DMS53 (cell line): ENCODE measurements at regions not wholly inside any gene's neighbourhood (a gene's known extent, or its start where the extent isn't known, plus 50 kb on each side); places are given as distances from the start of the nearest gene placed in this dataset.
A peak's percentile ranks its signal among the peaks of the same experiment; 100 is the strongest.
"Not testable (repeated sequence)": the region's sequence is repeated elsewhere in the genome, so short reads cannot be mapped to it uniquely, and the experiment has no call there.

Experiments
- DNase-seq: peaks from one replicate; lab custom pipeline; 2025; lab: John Stamatoyannopoulos, UW

DNA sequence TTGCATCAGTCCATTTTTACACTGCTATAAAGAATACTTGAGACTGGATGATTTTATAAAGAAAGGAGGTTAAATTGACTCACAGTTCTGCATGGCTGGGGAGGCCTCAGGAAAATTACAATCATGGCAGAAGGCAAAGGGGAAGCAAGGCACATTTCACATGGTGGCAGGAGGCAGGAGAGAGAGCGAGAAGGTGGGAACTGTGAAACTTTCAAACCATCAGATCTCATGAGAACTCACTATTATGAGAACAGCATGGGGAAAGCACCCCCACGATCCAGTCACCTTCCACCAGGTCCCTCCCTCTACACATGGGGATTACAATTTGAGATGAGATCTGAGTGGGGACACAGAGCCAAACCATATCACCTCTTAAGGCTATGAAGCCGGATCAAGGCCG lies 441.0 kb upstream of the CBLB start:
- not testable (repeated sequence) for DNase-seq

DNA sequence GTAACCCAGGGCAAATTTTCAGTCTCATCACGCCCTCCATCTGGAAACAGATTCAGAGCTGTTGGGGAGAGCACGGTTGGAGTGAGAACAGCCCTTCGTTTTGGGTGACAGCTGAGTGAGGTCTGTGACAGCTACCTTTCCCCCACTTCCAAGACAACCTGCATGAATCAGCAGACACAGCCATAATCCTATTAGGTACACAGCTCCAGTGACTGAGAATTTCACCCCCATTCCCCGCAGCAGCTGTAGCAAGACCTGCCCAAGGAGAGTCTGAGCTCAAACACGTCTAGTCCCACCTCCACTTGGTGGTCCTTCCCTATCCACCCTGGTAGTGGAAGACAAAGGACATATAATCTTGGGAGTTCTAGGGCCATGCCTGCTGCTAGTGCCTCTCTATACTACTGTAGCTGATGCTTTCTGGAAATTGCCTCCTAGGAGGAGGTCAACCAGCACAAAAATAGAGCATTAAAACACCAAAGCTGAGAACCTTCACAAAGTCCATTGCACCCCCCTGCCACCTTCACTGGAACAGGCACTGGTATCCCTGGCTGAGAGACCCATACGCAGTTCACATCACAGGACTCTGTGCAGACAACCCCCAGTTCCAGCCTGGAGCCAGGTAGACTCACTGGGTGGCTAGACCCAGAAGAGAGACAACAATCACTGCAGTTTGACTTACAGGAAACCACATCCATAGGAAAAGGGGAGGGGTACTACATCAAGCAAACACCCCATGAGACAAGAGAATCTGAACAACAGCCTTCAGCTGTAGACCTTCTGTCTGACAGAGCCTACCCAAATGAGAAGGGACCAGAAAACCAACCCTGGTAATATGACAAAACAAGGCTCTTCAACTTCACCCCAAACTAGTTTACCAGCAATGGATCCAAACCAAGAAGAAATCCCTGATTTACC lies 448.6 kb upstream of the CBLB start:
- DNase-seq = no peak

DNA sequence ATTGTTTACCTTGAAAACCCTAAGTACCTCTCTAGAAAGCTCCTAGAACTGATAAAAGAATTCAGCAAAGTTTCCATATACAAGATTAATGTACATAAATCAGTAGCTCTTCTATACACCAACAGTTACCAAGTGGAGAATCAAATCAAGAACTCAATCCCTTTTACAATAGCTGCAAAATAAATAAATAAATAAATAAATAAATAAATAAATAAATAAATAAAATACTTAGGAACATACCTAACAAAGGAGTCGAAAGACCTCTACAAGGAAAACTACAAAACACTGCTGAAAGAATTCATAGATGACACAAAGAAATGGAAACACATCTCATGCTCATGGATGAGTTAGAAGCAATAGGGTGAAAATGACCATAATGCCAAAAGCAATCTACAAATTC lies 452.6 kb upstream of the CBLB start:
- DNase-seq = not testable (repeated sequence)

DNA sequence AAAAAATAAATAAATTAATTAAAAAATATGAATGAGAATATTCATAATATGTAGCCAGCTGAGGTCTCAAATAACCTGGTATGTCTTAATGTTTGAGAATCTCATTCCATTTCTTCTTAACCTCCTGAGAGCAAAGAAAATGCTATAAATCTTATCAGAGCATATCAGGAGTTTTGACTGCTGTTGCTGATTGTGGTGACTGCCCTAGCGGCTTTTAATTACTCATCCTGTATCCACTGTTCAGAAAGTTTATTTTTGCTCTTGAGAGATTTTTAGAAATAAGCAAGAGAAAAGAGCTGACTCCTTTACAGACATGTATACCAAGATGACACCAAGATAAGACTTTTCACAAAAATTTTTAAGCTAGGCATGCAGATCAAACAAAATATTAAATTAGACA lies 454.8 kb upstream of the CBLB start:
- no peak for DNase-seq

DNA sequence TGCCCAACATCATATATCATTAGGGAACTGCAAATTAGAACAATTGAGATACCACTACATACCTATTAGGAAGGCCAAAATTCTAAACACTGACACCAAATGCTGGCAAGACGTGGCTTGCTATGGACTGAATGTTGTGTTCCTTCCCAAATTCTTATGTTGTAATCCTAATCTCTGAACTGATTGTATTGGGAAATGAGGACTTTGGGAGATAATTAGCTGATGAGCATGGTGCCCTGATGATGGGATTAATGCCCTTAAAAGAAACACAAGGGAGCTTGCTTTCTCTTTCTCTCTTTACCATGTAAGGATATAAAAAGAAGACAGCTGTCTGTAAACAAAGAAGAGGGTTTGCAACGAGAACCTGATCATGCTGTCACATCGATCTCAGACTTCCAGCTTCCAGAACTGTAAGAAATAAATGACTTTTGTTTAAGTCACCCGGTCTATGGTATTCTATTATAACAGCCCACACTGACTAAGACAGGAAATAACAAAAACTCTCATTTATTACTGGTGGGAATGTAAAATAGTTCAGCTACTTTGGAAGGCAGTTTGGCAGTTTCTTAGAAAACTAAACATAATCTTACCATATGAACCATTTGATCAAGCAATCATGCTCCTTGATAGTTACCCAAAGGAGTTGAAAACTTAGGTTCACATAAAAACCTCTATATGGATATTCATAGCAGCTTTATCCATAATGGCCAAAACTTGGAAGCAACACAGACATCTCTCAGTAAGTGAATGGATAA lies 458.3 kb upstream of the CBLB start:
- DNase-seq = no peak

DNA sequence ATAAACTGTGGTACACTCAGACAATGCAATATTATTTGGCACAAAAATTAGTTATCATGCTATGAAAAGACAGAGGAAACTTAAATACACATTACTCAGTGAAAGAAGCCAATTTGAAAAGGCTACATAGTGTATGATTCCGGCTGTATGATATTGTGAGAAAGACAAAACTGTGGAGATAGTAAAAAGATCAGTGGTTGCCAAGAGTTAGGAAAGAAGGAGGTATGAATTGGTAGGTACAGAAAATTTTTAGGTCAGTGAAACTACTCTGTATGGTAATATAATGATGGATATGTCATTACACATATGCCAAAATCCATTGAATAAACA lies 458.8 kb upstream of the CBLB start:
- no peak for DNase-seq

DNA sequence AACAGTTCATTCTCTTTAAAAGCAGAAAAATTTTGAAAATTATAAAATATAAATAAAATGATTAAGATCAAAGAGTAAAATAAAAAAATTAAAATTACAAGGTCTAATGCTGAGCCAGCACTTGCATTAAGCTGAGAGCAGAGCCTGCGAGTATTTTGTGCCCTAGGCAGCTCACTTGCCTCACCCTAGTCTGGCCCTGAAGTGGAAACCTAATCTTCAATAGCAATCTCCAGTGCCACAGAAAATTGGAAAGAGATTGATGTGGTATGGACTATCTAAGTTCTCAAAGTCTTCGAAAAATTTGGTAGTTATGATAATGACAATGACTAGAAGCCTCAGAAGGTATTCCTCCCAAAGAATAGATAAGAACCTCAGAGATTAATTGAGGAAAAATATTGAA lies 459.4 kb upstream of the CBLB start:
- DNase-seq = no peak

DNA sequence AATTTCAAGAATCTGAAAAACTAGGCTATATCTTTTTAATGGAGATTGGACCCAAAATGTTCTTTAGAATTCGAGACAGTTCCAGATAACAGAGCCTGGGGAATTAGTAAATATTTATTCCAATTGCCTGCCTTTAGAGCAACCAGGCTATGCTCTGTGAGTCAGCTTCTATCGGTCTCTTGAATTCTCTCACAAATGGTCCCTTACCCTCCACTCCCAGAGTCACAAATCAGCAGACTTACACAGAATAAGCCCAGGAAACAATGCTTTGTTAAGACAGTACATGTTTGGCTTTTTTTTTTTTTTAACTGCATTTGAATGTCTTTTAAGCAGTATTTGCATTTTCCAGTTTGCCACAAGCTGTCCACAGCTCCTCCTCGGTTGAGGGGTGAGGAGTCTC lies 460.7 kb upstream of the CBLB start:
- no peak for DNase-seq

DNA sequence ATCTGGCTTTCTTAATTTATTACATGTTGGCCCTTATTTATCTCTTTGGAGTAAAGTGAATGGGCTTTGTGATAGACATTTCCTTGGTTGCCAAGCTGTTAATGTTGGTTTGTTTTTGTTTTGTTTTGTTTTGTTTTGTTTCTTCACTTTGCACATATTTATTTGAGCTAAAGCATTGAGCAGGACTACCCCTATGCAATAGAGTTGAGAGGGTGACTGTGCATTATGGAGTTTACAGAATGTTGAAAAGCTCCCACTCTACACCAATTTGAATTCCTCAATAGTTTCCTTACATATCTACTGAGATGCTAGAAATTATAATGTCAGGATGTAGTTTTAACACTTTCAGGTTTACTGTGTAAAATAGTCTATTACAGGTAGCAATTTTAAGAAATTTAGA lies 462.8 kb upstream of the CBLB start:
- DNase-seq = no peak

DNA sequence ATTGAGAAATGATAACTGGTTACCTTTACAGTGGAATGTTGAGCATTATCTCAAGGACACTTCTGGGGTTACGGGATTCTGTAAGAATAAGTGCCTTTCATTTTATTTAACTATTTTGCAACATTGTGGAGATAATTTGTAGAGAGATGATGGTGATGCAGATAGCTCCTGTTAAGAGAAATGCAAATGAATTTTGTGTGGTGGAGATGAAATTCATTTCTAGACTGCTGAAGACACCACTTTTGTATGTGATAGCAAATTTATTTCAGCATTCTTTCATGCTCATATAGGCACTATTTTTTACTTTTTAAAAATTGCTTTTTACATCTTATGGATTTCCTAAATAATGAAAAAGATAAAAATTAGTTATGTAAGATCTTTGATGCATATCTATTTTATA lies 463.3 kb upstream of the CBLB start:
- DNase-seq = no peak

DNA sequence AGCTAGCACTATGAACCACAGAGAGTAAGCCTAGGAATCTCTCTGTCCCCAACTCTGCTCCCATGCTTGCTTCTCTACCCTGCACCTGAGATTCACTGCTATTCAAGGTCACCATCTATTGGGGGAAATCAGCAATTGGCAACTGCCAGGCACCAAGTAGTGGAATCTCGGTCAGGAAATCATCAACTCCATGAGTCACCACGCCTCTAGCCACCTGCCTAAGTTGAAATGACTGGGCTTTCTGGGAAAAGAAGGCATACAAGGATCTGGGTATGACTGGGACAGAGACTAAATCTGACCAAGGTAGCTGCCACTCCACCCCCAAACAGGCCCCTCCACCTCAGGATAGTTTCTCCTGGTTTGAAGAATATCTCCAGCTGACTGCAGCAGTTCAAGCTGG lies 464.1 kb upstream of the CBLB start:
- DNase-seq = peak; percentile 41

DNA sequence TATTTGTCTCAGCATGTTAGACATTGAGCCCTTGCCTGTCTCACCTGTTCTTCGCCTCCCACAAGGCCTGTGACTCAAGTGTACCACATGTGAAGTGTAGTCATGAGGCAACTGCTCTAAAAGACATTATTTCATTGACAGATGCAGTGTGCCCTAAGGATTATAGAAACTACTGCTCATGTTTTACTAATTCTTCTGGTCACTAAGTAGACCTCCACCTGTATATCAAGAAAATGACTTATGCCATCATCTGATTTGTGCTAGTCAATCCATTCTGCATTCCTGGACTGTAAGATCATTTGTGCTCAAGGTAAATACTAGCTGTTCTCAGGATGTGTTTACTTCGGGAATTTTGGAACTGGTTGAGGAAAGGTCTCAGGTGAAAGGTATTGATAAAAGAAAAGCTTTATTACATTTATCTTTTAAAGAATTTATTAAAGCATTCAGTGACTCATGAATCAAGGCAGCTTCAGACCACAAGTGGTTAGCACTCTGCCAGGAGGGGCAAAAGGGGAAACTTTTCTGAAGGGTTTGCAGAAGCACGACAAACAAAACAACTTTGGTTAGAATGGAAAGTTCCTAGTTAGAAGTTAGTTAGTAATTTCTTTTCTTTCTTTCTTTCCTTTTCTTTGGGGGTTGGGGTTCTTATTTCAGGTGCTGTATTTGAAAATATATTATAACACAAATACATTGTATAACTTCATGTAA lies 465.3 kb upstream of the CBLB start:
- DNase-seq = no peak

DNA sequence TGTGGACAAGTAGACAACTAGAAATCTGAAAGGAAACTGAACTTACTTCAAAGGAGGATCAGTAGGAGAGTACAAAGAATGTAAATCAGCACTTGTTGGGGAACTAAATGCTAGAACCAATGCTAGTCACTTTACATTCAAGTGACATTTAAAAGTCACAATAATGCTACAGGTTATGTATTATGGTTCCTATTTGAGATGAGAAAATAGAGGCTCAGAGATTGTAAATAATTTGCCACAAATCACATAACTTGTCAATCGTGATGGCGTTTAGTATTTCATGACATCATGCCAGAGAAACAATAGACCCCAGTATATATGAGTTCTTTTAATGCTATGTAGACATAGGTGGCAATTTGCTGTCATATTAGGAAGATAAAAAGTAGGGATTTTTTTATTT lies 467.8 kb upstream of the CBLB start:
- no peak for DNase-seq

DNA sequence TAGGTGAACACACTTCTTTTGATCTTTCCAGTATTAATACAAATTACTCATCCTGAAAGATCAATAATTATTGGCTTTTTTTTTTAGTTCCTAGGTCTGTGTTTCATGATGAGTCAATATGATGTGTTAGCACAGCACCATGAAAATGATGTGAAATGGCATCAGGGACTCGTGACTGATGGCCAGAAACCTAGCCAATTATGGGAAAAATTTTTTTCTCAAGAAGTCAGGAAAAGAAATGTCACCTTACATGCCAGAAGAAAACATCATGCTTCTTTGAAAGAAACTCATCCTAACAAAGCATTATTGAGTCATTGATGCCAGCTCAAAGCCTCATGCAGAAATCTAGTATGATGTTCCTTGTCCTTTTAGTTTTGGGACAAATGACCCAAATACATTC lies 468.3 kb upstream of the CBLB start:
- DNase-seq = no peak

DNA sequence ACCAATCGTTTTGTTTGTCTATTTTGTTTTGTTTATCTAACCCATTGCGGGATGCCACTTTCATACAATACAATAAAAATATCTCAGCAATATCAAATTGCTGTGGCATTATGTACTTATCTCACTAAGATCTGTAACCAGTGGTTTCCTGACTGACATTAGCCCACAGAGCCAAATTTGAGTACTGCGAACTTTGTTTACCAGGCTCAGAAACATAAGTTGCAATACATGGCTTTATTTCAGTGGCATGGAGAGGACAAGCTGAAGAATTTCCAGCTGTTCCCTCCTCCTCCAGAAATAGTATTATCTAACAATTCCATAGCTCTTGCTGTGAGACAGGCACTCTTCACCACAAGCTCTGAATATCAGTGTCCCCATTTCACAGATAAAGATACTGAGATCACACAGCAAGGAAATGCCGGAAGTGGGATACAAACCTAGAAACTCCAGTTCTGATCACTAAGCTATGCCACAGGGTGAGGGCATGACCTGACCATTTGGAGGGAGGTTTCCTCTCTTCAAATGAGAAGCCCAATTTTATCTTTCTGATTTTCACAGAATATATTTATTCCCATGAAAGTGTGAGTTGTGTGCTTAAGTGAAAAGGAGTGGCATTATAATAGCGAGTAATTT lies 469.9 kb upstream of the CBLB start:
- DNase-seq = no peak

DNA sequence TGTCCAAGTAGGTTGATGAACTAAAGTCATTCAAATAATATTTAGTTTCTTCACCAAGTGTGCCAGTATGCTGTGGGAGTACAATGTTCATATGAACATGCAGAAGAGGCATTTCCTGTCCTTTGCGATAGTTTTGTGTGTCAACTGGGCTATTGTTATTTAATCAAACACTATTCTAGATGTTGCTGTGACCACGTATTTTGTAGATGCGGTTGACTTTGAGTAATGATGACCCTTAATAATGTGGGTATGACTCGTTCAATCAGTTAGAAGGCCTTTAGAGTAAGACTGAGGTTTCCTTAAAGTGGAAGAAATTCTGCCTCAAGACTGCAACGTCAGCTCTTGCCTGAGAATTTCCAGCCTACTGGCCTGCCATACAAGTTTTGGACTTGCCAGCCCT lies 470.7 kb upstream of the CBLB start:
- no peak for DNase-seq

DNA sequence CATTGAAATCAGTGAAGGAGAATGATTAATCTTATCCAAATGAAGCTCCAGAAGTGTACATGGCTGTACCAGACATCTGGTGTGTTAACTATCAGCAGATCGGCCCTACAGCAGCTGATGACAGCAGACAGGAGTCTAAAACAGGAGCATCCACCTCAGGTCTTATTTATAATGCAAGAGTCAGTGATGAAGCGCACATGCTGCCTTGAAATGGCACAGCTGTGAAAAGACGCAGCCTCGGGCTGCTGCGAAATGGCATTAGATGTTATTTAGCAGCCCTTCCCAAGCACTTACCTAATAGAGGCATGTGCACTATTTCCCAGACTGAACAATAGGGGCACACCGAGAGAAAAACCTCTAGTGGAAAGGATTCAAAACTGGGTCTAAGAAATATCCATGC lies 472.3 kb upstream of the CBLB start:
- no peak for DNase-seq

DNA sequence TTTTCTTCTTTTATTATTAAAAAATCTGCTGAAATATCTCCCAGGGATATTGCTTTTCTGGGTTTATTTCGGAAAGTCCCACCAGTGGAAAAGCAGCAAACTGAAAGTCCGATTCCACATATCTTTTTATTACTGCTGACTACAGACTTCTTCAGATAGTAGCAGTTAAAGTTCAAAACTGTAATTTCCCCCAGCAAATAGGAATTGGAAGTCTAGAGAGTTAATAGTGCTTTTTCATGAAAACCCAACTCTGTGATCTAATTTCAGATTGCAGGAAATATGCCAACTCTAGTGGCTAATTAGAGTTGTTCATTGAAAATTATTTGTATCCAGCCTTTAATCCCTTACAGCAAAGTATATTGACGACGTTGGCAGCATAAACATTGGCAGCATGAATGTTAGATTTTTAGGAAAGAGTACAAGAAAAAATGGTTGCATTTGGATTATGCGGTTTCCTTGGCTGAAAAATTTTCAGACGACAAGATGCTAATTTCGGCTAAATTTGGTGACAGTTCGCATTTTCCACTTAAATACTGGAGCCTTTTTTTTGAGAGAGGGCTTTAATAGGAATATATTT lies 472.9 kb upstream of the CBLB start:
- DNase-seq = no peak

DNA sequence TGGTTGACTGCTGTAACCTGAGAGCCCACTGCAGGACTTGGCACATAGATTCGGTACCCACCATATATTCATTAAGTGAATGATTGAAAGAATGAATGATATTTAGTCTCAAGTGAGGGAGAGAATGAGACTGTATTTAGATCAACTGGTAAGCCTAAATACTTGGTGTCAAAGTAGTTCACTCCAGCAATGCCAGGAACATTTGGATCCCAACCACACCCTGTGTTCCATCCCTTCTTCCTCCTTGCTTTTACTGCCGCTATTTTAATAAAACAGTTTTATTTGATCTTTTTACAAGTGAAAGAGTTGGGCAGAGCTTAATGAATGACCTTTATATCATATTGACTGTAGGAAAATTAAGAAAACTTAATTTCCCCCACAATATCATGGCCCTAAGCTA lies 473.6 kb upstream of the CBLB start:
- DNase-seq = no peak

DNA sequence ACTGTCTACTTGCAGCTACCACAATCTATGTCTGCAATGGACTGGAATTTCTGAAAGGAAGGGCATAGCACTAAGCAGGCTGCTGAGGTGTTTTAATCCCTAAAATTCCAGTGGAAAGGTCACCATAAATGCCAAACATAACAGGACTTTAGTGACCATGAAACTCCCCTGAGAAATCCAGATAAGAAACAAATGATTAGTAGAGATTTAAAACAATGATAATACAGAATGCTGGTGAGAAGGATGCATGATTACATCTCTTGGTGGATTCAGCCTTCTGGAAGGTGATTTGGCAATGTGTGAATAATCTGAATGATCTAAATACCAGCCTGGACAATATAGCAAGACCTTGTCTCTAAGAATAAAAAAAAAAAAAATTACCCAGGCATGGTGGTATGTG lies 475.0 kb upstream of the CBLB start:
- no peak for DNase-seq

DNA sequence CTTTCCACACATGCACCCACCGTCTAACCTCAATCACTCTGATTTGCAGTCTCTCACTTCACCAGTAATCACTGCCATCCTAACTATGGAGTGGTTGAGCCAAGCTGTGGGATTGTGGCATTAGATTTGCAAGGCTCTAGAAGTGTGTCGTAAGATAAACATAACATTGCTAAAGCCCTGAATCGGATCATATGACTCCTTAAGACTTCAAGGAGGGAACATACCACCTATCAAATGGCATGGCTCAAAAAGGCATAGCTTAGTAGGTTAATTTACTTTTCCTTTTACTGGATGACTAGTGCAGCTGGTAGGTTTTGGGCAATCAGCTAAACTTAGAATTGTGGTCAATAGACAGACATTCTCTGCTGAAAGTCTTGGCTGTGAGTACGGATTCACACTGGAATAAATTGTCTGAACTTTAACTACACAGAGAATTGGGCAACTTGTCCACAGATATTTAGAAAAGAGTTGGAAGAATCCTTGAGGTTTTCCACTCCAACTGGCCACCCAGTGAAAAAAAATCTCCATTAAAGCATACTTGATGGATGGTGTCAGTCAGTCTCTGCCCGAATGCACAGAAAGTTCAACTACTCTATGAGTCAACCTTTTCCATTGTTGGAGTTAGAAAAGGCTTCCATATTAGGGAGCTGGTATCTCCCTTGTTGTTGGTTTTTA lies 476.7 kb upstream of the CBLB start:
- peak; percentile 19 for DNase-seq

DNA sequence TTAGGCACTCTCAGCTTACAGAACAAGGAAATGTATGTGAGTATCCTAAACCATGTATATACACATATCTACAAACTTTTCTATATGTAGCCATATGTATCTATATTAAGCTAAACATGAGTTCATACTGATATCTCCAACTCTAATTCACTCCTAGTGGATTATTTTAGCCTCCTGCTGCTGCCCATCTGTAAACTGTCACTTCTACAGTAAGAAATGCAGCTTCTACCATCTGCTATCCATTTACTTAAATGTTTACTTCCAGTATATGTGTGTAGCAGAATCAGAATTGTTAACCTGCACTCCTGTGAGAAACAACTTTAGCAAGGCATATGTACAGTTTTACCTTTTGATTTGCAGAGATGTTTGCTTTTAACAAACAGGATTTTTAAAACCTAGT lies 478.5 kb upstream of the CBLB start:
- no peak for DNase-seq
